ENCODE measurements at regions not wholly inside any gene's neighbourhood (a gene's known extent, or its start where the extent isn't known, plus 50 kb on each side); places are given as distances from the start of the nearest gene placed in this dataset.

DNA sequence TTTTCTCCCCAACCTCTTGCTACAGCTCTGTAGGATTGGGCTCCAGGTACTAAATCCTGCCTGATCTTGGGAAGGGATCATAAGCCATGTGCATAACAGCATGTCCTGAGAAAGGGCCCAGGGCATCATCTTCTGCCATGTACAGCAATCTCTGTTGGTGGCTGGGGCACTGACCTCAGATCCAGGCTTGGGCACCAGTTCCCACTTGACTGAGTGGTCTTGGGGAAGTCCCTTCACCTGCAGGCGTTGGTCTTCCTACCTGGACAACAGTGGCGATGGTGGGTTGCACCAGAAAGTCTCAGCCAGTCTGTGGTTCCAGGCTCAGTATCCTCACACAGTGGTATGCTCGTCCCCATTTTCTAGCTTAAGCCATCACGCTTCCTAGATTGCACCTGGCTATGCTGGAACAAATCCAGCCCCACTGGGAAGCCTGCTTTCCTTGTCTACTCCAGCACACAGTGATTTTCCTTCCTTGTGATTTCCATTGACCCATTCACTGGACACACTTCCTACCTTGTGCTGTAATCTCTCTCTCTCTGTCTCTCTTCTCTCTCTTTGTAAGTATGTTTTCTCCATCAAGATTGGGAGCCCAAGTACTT, 121.7 kb upstream of the PITX1 start:
- no peak for TF ChIP-seq POLR2A (IDR thresholded peaks at IDR 0.05)
- TF ChIP-seq, protein P1, sequence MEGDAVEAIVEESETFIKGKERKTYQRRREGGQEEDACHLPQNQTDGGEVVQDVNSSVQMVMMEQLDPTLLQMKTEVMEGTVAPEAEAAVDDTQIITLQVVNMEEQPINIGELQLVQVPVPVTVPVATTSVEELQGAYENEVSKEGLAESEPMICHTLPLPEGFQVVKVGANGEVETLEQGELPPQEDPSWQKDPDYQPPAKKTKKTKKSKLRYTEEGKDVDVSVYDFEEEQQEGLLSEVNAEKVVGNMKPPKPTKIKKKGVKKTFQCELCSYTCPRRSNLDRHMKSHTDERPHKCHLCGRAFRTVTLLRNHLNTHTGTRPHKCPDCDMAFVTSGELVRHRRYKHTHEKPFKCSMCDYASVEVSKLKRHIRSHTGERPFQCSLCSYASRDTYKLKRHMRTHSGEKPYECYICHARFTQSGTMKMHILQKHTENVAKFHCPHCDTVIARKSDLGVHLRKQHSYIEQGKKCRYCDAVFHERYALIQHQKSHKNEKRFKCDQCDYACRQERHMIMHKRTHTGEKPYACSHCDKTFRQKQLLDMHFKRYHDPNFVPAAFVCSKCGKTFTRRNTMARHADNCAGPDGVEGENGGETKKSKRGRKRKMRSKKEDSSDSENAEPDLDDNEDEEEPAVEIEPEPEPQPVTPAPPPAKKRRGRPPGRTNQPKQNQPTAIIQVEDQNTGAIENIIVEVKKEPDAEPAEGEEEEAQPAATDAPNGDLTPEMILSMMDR (IDR thresholded peaks at IDR 0.05): no peak

Data from lower leg skin (tissue), 3 donors.